ENCODE measurements at regions not wholly inside any gene's neighbourhood (a gene's known extent, or its start where the extent isn't known, plus 50 kb on each side); places are given as distances from the start of the nearest gene placed in this dataset.

GRCh38 chr1:29651246-29651645 lies 414.9 kb downstream of the PTPRU start:
- no peak for DNase-seq (ENCODE audit: low read depth in 2 of 2)

- DNase-seq (ENCODE audit: low read depth in 2 of 2), result no peak
These were observed 414.2 kb downstream of the PTPRU start for GRCh38 chr1:29650476-29650875.

- no peak for DNase-seq (ENCODE audit: low read depth in 2 of 2)
These were observed 413.7 kb downstream of the PTPRU start for GRCh38 chr1:29650041-29650400.

- DNase-seq (ENCODE audit: low read depth in 2 of 2), result no peak
These were observed 413.1 kb downstream of the PTPRU start for GRCh38 chr1:29649189-29650040.

GRCh38 chr1:29648798-29649188 lies 412.5 kb downstream of the PTPRU start:
- DNase-seq (ENCODE audit: low read depth in 2 of 2), result no peak

GRCh38 chr1:29648026-29648425 lies 411.7 kb downstream of the PTPRU start:
- no peak for DNase-seq (ENCODE audit: low read depth in 2 of 2)

- DNase-seq (ENCODE audit: low read depth in 2 of 2), result no peak
These were observed 411.3 kb downstream of the PTPRU start for GRCh38 chr1:29647581-29647980.

- DNase-seq (ENCODE audit: low read depth in 2 of 2), result no peak
These were observed 409.9 kb downstream of the PTPRU start for GRCh38 chr1:29646161-29646775.

- no peak for DNase-seq (ENCODE audit: low read depth in 2 of 2)
These were observed 409.3 kb downstream of the PTPRU start for GRCh38 chr1:29645586-29645985.

- DNase-seq (ENCODE audit: low read depth in 2 of 2), result no peak
These were observed 408.5 kb downstream of the PTPRU start for GRCh38 chr1:29644812-29645211.

- no peak for DNase-seq (ENCODE audit: low read depth in 2 of 2)
These were observed 407.6 kb downstream of the PTPRU start for GRCh38 chr1:29643838-29644440.

GRCh38 chr1:29643281-29643680 lies 407.0 kb downstream of the PTPRU start:
- DNase-seq (ENCODE audit: low read depth in 2 of 2), result no peak

GRCh38 chr1:29642519-29642918 lies 406.2 kb downstream of the PTPRU start:
- no peak for DNase-seq (ENCODE audit: low read depth in 2 of 2)

GRCh38 chr1:29641921-29642320 lies 405.6 kb downstream of the PTPRU start:
- no peak for DNase-seq (ENCODE audit: low read depth in 2 of 2)

GRCh38 chr1:29640428-29640785 lies 404.1 kb downstream of the PTPRU start:
- no peak for DNase-seq (ENCODE audit: low read depth in 2 of 2)

GRCh38 chr1:29639741-29640427 lies 403.6 kb downstream of the PTPRU start:
- no peak for DNase-seq (ENCODE audit: low read depth in 2 of 2)

GRCh38 chr1:29639156-29639736 lies 402.9 kb downstream of the PTPRU start:
- DNase-seq (ENCODE audit: low read depth in 2 of 2), result no peak

- DNase-seq (ENCODE audit: low read depth in 2 of 2), result no peak
These were observed 402.0 kb downstream of the PTPRU start for GRCh38 chr1:29638281-29638680.

- no peak for DNase-seq (ENCODE audit: low read depth in 2 of 2)
These were observed 400.6 kb downstream of the PTPRU start for GRCh38 chr1:29636936-29637335.

- DNase-seq (ENCODE audit: low read depth in 2 of 2), result no peak
These were observed 399.4 kb downstream of the PTPRU start for GRCh38 chr1:29635501-29636263.

- DNase-seq (ENCODE audit: low read depth in 2 of 2), result no peak
These were observed 398.5 kb downstream of the PTPRU start for GRCh38 chr1:29634746-29635335.
